Neural progenitor cell (in vitro differentiated cells): ENCODE measurements at regions not wholly inside any gene's neighbourhood (a gene's known extent, or its start where the extent isn't known, plus 50 kb on each side); places are given as distances from the start of the nearest gene placed in this dataset.

Source experiments
- EZH2phosphoT487 ChIP-seq: fragments of 200-600 bp; sonication (generic); IDR thresholded peaks from 2 replicates; pipeline ENCODE4 v1.6.1; 2017; ENCODE audit warnings: antibody characterized with exemption
- TF ChIP-seq, protein P1 (sequence below): fragments of 200-600 bp; sonication (generic); IDR thresholded peaks from 2 replicates; pipeline ENCODE4 v1.5.1; 2017; ENCODE audit warnings: antibody characterized with exemption, mild to moderate bottlenecking

DNA sequence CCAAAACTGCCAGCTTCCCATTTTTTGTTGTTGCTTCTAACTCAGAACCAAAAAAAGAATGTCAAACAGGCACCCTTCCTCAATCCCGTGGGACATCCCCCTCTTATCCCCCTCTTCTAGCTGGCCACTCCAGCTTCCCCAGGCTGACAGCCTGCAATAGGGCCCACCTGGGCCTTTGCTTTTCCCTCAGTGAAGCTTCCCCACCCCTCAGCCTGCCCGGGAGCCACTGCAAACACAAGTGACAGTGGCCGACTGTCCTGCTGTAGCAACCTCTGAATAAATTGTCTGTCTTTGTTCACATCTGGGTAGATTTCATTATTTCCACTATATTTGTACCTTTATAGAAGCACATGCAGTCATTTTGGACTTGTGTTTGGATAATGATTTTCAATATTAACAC, 245.3 kb downstream of the GADD45G start:
- TF ChIP-seq, protein P1, sequence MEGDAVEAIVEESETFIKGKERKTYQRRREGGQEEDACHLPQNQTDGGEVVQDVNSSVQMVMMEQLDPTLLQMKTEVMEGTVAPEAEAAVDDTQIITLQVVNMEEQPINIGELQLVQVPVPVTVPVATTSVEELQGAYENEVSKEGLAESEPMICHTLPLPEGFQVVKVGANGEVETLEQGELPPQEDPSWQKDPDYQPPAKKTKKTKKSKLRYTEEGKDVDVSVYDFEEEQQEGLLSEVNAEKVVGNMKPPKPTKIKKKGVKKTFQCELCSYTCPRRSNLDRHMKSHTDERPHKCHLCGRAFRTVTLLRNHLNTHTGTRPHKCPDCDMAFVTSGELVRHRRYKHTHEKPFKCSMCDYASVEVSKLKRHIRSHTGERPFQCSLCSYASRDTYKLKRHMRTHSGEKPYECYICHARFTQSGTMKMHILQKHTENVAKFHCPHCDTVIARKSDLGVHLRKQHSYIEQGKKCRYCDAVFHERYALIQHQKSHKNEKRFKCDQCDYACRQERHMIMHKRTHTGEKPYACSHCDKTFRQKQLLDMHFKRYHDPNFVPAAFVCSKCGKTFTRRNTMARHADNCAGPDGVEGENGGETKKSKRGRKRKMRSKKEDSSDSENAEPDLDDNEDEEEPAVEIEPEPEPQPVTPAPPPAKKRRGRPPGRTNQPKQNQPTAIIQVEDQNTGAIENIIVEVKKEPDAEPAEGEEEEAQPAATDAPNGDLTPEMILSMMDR = no peak
- no peak for TF ChIP-seq EZH2phosphoT487
